LoVo (cell line): ENCODE measurements at regions not wholly inside any gene's neighbourhood (a gene's known extent, or its start where the extent isn't known, plus 50 kb on each side); places are given as distances from the start of the nearest gene placed in this dataset.
"Not testable (repeated sequence)": the region's sequence is repeated elsewhere in the genome, so short reads cannot be mapped to it uniquely, and the experiment has no call there.

Source experiments
- DNase-seq: peaks from one replicate; pipeline ENCODE4 v3.0.0-alpha.2; 2016; ENCODE audit warnings: low spot score

DNA sequence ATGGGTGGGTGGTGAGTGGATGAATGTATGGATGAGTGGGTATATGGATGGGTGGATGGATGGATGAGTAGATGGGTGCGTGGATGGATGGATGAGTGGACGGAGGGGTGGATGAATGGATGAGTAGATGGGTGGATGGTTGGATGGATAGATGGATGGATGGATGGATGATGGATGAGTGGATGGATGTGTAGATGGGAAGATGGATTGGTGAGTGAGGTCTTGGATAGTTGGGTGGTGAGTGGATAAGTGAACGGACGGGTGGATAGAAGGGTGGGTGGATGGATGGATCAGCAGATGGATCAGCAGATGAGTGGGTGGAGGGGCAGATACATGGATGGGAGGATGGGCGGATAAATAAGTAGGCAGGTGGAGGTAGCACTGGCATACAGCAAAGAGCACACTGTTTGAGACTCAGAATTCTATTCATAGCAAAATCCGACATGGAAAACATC lies 163.5 kb downstream of the C9orf50 start:
- no peak for DNase-seq

- DNase-seq = no peak
Measured at GRCh38 chr9:129456549-129457324, 164.2 kb downstream of the C9orf50 start.

- no peak for DNase-seq
Measured at GRCh38 chr9:129455151-129455995, 165.5 kb downstream of the C9orf50 start.

DNA sequence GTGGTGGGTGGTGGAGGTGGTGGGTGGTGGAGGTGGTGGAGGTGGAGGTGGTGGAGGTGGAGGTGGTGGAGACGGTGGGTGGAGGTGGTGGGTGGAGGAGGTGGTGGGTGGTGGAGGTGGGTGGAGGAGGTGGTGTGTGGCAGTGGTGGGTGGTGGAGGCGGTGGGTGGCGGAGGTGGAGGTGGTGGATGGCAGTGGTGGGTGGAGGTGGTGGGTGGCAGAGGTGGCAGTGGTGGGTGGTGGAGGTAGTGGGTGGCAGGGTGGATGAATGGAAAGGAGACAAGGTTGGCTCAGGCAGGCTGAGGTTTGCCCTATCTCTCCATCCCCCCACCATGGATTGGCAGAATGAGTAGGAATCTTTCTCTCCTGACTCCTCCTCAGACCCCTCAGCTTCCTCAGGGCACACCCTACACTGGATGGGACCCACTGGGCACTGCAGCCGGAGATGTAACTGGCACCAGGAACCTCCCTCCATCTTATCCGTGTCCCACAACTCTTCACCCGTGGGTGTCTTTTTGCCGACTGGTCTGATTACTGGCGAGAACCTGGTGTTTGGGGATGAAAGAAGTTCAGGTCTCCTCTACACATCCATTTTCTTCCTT lies 166.3 kb downstream of the C9orf50 start:
- DNase-seq = no peak

DNA sequence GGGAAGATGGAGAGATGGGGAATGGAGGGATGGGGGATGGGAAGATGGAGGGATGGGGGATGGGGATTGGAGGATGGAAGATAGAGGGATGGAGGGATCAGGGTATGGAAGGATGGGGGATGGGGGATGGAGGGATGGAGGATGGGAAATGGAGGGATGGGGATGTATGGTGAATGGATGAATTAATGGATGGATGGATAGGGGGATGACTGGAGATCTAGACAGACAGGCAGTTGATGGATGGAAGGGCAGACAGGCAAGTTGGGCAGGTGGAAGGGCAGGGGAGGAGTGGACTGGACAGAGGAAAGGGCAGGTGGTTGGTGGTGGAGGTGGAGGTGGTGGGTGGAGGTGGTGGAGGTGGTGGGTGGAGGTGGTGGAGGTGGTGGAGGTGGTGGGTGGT lies 167.2 kb downstream of the C9orf50 start:
- DNase-seq = no peak

DNA sequence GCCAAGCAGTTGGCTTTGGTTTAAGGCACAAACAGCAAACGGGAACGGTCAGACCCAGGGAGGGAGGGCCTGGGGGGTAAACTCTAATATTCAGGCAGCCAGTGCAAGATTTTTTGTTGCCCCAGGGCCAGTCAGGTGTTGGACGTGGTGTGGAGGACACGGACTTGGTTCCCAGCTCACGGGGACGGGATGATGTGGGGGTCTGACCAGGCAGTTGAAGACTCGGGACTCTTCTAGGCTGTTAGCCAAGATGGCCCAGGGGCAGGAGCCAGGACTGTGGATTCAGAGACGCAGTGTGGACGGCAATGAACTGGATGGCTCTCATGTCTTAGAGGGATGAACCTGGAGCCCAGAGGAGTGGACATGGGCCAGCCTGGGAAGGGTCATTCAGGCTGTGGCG lies 169.2 kb downstream of the C9orf50 start:
- no peak for DNase-seq

DNA sequence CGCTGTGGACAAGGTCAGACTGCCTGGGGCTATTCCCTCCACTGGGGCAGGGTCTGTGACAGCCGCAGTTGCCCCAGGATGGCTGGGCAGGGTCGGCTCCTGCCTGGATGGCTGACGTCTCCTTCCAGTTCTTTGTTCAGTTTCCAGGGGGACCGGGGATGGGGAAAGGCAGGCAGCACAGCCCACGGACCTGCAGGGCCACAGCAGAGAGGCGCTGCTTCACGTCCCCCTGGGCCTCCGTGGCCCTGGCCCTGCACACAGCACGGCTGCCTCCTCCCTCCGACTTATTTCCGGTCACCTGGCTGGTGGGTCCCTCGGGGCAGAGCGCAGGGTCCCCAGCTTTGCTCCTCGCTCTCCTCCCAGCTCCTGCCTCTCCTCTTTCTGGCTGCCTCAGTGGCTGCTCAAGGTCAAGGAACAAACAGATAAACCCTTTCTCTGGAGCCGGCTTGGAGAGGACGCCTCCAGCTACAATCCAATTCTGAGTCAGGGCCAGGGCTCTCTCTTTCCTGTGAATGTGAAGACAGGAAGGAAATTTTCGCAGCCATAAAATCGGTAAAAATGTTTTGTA lies 169.7 kb downstream of the C9orf50 start:
- no peak for DNase-seq

- DNase-seq = no peak
Measured at GRCh38 chr9:129449066-129449465, 171.8 kb downstream of the C9orf50 start.

- no peak for DNase-seq
Measured at GRCh38 chr9:129446828-129447550, 173.9 kb downstream of the C9orf50 start.

- no peak for DNase-seq
Measured at GRCh38 chr9:129445794-129446306, 175.1 kb downstream of the C9orf50 start.

- not testable (repeated sequence) for DNase-seq
Measured at GRCh38 chr9:129443515-129444164, 177.3 kb downstream of the C9orf50 start.

GRCh38 chr9:129442803-129443511 lies 177.9 kb downstream of the C9orf50 start:
- DNase-seq = no peak

DNA sequence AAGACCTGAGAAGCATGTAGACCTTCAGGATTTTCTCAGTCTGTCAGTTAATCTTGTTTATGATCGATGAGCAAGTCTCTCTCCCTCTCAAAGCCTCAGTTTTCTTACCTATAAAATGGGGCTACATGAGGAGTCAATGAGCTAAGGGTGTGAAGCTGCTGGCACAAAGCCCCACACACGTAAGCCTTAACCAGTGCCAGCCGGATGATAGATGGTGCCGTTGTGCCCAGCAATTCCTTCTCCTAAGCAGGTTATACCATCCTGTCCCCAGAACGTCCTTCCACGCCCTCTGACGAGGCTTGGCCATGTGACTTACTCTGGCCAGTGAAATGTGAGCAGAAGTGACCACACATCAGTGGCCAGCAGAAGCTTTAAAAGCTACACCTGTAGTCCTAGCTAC lies 179.0 kb downstream of the C9orf50 start:
- DNase-seq = no peak

DNA sequence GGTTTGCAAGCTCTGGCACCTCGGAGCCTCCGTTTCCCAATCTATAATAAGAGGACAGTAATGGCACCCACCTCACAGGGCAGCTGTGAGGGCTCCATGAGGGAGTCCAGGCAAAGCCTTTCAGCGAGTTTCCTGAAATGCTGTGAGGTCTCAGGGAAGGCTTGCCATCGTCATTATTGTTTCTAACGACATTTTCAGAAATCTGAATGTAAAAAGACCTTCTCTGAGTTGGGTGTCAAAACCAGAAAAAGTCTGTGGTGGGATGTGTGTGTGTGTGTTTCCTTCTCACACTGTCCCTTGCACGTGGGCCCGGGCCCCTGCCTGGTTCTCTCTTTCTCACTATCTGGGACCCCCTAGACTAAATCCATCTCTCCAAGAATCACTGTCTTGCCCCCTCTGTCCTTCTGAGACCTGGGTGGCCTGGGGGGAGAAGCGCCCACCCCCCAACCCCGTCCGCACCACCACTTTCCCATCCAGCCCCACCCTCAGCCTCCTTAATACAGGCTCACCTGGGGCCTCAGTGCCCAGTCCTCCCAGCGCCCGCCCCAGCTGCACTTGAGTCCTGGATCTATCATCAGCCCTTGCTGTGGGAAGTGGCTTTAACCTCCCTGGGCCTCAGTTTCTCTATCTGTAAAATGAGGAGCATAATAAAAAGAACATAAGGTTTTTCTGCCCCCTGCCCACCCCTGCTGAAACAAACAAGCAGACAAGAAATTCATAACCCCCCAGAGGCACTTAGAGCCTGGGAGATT lies 180.3 kb downstream of the C9orf50 start:
- DNase-seq = no peak

DNA sequence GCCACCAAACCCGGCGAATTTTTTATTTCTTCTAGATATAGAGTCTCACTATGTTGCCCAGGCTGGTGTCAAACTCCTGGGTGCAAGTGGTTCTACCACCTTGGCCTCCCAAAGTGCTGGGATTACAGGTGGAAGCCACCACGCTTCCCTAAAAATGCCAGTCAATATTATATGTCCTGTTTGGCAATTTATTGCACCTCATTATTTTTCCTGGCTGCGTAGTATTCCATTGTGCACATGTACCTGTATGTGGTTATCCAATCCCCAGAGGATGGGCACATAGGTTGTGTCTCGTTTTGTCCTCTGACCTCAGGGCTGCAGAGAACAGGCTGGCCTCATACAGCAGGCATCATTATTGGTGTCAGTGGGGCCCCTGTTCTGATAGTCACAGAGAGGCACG lies 181.7 kb downstream of the C9orf50 start:
- DNase-seq = no peak

DNA sequence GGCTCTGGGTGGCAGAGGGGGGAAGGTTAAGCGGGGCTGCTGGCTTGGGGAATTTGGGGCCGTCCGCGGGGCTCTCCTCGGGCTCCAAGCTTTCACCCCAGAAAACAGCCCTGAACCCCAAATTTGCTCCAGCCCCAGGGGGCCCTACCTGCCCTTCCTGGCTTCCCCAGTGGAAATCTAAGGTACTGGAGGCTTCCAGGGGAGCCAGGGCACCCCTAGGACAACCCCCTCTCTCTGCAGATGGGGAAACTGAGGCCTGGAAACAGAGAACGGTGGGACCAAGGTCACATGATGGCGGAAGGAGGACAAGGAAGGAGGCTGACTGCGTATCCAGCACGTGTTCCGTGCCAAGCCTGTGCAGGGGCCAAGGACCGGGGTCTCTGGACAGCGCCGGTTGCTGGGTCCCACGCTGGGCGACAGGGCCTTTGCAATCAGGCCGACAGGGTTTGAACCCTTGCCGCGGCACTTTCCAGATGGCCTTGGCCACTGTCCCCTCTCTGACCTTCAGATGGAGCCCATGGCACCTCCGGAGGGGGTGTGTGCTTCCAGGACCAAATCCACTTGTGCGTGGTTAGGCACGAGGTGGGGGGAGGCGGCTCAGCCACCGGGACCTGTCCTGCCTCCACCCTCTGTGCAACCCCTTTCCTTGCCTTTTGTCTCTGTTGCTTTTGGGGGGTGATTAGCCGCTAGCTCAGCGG lies 183.1 kb downstream of the C9orf50 start:
- DNase-seq = no peak

DNA sequence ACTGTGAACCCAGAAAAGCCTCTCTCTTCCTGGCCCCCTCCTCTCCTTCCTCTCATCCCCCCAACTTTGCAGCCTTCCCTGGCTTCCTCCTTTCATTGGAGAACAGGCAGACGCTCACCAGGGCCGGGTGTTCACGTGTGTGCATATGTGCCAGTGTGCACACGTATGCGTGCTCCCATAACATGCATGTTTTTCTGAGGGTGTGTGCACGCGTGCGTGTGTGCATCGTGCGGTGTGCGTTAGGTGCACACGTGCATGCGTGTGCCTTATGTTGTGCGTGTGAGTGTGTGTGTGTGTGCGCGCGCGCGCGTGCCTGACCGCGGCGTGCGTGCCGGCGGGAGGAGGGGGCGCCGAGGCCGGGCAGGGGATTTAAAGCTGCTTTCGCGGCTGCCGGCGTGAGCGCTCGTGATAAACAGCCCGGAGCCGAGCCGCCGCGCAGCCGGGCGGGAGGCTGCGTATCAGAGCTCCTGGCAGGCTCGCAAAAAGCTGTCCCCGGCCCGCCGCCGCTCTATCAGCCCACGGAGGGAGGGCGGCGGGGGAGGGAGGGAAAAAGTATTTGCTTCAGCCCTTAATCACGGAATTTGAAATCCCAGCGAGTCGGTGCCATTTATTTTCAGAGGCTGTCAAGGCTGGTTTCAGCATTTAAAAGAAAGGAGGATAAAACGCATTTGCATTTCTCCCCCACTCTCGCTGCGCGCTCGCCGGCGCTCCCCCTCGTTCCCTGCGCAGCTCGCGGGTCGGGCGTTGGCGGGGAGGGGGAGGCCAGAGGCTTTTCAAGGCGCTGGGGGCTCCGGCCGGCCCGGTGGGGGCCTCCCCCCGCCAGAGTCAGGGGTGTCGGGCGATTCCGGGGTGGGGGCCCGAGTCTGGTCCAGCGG lies 183.9 kb downstream of the C9orf50 start:
- no peak for DNase-seq
